ENCODE measurements at regions not wholly inside any gene's neighbourhood (a gene's known extent, or its start where the extent isn't known, plus 50 kb on each side); places are given as distances from the start of the nearest gene placed in this dataset.
"Not testable (repeated sequence)": the region's sequence is repeated elsewhere in the genome, so short reads cannot be mapped to it uniquely, and the experiment has no call there.

DNA sequence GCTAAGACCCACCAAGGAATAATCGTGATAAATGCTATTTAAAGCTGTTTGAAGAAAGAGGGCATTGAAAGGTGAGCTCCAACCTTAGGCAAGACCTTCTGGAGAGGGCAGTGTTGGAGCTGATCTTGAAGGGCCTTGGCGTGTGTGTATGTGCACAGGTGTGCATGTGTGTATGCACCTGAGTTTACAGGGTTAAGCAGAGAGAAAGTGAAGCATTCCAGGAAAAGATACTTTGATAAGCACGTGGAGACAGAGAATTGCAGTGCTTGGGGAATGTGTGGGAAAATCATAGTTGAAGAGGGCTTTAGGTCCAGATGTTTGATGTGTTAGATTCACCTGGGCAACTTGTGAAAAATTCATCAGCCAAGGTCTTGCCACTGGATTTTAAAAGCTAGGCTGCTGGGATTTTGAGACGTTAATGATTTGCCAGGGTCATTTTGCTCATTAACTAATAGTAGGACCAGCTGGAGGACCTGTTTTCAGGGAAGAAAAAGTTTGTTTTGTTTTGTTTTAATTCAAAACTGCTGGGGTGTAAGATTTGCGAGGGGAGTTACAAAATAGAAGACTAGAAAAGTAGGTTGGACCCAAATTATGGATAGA lies 78.3 kb upstream of the ANKRD55 start:
- DNase-seq, result no peak

DNA sequence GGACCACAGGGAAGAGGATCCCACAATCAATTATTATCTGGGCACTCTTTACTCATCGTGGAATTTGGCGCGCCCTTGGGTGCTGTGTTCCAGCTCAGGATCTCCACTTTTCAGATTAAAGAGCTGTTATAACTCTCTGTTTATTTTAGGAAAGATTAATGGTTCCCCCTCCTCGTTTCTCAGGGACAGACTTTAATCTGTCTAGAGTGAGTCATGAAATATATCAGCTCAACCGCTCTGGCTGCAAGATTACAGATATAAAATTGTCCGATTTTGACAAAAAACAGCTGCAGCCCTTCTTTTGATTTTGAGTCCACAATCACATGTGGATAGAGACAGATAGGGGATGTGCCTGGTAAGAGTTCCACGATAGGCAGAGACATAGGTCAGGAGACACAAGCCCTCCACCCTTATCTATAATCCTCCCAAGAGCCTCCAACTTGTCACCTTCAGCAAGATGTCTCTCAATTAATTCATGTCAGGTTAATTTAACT lies 77.6 kb upstream of the ANKRD55 start:
- DNase-seq, result no peak

DNA sequence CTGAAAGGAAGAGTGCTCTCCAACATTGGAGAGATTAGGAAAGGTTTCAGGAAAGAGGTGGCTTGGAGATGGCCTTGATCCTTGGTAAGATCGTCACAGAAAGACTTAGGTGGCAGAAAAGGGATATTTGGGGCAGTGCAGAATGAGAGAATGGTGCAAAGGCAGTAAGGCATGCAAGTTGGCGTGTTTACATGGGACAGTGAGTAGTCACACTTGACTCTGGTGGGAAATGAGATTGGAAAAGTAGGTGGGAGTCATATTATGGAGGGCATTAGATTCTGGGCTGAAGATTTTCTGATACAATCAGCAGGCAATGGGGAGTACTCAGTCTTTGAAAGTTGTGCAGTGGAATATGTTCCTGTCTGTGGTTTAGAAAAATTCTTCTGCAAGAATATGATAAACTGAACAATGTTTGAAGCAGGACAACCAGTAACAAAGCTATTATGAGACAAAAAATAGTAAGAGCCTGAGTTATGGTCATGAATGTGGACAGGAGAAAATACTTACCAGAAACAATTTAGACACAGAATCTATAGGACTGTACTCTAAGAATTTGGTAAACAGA lies 76.2 kb upstream of the ANKRD55 start:
- DNase-seq, result no peak

DNA sequence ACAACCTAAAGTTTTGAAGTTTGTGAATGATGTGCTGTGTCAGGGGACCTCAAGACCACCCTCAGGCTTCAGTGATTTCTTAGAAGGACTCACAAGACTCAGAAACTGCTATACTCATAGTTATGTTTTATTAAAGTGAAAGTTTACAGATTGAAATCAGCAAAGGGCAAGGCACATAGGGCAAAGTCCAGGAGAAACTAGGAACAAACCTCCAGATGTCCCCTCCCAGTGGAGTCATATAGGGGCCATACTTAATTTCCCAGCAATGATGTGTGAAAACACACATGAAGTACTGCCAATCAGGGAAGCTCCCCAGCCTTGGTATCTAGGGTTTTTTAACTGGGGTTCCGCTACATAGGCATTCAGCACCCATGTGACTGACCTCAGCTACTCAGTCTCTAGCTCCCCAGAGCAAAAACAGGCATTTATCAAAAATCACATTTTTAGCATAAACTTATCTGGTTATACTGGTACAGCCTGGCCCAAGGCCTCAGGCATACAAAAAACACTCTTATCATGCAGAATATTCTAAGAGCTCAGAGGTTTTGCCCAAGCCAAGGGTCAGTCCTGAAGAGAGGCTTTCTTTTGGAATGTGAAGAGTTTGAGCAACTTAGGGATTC lies 74.7 kb upstream of the ANKRD55 start:
- no peak for DNase-seq

DNA sequence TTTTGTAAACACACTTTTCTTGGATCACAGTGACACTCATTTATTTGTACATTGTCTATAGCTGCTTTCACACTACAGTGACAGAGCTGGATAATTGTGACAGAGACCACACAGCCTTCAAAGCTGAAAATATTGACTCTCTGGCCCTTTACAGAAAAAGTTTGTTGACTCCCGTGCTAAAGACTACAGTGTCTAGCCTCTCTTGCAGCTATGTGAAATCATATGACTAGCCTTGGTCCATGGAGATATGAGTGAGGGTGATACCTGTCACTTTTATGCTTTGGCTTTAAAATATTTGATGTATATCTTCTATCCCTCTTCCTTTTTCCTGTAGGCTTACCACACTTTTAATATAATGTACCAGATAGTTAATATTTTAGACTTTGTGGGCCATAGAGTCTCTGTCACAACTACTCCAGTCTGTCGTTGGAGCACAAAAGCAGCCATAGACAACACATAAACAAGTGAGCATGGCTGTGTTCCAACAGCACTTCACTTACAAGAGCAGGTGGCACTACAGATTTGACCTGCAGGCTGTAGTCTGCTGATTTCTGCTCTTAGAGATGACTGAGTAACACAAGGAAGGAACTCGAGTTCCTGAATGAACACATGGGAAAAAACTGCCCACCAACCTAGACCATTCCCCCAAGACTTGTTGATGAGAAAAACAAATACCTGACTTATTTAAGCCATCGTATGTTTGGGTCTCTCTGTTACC lies 73.5 kb upstream of the ANKRD55 start:
- DNase-seq, result no peak

DNA sequence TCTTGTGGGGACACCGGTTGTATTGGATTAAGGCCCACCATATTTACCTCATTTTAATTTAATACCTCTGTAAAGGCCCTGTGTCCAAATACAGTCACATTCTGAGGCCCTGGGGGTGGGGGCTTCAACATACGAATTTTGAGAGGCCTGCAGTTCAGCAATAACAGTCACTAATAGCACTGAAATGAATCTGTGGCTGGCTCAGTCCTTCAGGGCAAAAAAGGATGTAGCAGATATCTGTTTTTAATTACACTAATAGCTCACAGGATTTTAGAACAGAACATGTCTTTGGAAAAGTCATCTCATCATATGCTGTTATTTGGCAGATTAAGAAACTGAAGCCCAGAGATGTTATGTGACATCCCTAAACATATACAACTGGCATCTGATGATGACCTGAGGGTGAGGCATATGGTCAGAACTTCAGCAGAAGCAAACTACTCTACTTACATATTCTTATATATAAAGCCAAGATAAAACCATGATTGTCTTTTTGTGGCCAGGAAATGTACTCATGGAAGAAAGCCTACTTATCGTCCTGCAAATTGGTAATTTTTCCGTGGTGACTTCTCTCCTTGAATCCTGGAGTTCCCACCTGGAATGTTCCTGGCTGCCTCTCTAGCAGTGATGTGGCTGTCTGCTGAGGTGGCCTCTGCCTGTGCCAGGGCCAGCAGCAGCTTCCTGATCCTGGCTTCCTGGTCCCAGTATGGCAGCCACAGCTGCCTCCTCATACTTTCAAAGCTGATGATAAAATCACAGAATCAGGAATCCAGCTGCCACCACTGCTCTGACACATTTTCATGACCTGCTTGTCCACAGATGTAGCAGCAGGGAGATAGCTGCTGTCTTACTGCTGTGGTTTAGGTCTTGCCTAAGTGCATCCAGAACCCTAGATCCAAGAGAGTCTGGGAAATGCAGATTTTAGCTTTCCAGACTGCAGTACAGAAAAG lies 72.1 kb upstream of the ANKRD55 start:
- no peak for DNase-seq

DNA sequence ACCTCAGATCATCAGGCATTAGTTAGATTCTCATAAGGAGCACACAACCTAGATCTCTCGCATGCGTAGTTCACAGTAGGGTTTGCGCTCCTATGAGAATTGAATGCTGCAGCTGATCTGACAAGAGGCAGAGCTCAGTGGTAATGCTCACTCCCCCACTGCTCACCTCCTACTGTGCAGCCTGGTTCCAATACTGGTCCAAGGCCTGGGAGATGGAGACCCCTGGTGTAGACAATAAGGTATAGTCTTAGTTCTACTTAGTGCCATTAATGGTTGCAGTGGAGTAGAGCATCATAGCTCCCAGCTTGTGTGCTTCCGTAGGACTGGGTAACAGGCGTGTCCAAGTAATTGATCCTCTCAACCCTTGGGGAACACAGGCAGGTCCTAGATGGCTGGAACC lies 70.4 kb upstream of the ANKRD55 start:
- no peak for DNase-seq

DNA sequence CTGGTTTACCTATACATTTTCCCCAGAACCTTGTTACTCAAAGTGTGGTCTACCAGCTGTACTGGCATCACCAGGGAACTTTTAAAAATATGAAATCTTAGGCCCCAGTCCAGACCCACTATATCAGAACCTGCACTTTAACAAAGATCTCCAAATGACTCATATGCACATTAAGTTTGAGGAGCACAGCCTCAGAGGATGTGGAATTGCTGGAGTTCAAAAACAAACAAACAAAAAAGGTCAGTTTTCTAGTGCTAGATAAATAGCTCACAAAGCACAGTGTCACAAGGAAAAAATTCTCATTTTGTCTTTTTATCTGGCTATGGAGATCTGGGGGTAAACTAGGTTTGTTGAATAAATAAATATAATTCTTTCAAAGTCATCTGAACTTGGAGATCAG lies 68.9 kb upstream of the ANKRD55 start:
- DNase-seq, result no peak

DNA sequence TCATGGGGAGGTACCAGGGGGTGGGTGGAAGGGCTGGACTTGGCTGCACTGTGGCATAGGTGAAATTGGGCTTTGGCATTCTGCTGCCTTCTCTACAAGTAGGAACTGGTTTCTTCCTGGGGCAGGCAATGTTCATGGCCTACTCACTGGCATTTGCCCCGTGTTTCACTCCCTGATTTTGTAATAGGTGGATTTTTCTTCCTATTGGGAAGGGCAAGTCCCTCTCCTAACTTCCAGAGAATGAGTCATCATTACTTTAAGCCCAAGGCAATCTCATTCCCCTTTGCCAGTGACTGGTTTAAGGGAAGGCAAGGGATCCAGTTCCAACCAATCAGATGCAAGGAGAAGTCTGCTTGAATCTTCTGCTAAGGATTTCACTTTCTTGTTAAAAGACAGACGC lies 67.9 kb upstream of the ANKRD55 start:
- no peak for DNase-seq

DNA sequence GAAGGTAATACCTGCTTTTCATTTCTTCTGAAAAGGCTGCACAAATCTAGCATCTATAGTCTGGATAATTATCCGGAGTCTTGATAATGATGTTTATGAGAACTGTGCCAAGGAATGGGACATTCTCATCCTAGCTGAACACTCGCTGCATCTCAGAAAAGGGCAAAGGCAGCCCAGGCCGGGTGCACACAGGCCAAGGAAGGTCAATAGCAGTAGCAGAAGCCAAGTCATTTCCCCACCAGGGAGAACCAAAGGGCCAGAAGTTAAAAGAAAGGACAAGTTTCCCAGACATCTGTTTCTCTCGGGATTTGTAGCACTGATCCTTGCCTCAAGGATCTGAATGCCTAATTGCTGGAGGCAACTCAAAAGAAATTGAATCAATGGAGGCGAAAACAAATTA lies 66.1 kb upstream of the ANKRD55 start:
- no peak for DNase-seq

DNA sequence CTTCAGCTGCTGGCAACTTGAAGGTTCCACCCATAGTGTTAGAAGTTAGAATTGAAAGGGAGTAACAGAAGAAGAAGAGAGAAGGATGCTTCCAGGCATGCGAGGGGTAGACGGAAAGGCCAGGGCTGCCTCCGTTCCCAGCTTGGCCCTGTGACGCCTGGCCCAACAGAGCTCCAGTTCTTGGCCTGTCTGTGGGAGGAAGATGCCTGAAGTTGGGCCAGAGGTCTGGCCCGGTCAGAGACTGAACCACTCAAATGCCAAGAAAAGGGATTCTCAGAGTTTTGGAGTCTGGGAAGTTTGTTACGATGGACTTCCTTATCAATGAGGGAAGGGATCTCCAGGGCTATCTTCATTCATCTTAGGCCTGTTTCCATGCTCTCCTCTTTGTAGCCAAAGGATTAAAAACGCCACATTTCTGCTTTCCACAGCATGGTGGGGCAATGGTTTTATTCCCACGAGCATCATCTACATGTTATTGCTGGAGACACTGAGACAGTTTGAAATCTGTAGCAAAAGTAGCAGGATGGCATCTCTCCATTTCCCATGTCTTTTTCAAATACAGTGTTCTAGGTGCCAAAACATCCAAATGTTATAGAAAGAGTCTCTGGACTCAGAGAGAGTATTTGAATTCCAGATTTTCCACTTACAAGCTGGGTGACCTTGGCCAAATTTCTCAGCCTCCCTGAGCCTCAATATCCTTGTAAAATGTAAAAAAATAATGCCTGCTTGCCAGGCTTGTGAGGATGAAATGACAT lies 65.4 kb upstream of the ANKRD55 start:
- no peak for DNase-seq

DNA sequence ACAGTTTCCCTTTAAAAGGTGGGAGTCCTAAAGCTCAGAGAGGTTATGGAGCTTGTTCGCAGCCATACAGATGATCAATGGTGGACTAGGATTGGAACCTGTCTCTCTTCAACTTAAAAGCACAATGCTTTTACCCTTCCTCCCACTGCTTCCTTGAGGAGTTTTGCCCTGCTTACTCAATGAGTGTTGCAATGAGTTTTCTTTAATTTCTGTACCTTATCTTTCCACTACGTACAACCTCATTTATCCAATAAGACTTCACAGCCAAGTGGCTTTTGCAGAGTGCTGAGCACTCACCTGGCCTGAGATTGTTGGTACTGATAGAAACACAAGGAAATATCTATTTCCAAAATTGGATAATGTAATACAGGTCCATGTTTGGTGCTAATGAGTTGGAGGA lies 64.7 kb upstream of the ANKRD55 start:
- no peak for DNase-seq

DNA sequence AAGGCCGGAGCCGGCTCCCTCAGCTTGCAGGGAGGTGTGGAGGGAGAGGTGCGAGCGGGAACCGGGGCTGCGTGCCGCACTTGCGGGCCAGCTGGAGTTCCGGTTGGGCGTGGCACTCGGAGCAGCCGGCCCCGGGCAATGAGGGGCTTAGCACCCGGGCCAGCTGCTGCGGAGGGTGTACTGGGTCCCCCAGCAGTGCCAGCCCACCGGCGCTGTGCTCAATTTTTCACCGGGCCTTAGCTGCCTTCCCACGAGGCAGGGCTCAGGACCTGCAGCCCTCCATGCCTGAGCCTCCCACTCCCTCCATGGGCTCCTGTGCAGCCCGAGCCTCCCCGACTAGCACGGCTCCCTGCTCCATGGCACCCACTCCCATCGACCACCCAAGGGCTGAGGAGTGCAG lies 62.2 kb upstream of the ANKRD55 start:
- DNase-seq, result not testable (repeated sequence)

DNA sequence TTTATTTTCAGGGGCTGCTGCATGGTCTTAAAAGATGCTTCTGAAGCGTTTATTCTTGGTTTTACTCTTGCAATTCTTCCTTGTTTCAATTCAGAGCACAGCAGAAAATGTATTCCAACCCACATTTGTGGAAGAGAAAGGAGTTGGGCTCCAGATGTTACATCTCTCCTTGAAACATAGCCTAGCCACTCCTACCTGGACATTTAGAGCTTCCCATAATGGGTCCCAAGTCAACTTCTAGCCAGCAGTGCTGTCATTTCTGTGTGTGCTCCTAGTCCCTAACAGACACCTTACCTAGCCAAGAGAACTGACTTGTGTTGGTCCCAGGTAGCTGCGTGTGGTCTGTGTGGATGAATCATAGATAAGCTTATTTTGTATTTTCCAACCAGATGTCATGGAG lies 61.2 kb upstream of the ANKRD55 start:
- DNase-seq, result no peak

DNA sequence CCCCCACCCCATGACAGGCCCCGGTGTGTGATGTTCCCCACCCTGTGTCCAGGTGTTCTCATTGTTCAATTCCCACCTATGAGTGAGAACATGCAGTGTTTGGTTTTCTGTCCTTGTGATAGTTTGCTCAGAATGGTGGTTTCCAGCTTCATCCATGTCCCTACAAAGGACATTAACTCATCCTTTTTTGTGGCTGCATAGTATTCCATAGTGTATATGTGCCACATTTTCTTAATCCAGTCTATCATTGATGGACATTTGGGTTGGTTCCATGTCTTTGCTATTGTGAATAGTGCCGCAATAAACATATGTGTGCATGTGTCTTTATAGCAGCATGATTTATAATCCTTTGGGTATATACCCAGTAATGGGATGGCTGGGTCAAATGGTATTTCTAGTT lies 59.7 kb upstream of the ANKRD55 start:
- DNase-seq, result not testable (repeated sequence)

DNA sequence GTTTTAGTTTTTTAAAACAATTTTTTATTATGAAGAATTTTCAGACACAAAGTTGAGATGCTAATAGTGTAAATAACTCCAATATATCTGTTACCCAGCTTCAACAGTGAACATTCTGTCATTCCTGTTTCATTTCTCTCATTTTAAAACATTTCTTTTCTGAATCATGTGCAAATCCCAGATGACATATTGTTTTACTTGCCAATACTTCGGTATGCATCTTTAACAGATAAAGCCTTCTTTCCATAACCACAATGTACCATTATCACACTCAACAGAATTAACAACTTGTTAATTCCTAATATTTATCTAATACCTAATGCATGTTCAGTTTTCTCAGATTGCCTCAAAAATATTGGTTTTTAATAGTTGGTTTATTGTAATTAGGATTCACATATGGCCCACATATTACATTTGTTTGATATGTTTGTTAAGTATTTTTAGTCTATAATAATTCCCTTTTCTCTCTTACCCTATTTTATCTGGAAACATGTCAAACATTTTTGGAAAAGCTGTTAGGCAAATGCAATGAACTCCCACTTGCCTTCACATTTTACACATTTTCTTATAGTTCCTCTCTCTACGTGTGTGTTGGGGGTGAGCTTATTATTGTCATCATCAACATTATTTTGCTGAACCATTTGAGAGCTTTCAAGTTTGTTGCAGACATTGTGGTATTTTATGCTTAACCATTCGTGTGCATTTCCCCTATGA lies 58.7 kb upstream of the ANKRD55 start:
- no peak for DNase-seq

DNA sequence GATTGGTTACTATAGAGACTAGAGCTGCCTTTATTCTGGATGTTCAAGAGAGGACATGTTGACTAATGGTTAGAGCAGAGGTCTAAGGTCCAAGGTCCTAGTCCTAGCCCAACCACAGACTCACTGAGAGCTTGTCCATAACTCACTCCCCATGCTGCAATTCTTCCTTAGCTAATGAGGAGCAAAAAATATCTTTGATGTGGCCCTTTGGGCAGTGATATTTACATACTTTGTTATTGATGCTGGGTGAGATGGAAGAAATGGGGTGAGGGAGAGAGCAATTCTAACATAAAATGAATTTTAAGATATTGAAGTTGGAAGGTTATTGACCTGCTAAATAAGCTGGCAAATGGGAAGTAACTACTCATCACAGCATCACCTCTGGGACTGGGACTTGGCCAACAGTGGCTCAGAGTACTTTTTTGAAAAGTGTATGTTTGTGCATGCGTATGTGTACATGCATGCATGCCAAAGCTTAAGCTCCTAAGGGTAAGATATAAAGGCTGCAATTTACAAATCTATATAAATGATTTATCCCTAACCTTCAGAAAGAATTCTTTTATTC lies 58.0 kb upstream of the ANKRD55 start:
- DNase-seq, result no peak

DNA sequence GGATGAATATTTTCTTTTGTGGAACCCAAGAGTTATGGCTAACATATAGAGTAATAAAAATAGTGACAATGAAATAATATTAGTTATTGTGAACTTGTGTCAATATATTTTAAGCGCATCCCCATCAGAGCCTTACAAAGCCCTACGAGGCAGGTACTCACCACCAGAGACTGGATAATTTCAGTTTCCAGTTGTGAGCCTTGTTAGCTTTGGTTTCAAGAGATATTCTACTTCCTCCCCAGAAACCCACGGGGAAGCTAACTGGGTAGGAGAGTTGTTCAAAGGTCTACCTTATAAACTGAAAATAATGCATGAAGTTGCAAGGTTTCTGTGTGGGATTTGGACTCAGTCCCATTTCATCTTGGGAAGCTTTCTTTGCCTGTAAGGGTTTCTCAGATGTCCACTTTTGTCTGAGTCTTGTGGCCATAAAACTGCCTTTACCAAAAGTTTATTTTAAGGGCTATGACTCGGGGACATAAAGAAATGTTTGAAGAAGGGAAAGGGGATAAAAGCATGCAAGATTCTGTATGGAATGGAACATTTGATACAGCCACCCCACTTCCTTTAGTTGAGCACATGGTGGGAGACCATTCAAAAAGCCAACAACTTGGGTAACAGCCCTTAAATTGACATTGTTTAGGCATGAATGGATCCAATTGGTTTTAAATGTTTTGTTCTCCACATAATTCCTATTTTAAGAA lies 57.4 kb upstream of the ANKRD55 start:
- no peak for DNase-seq

DNA sequence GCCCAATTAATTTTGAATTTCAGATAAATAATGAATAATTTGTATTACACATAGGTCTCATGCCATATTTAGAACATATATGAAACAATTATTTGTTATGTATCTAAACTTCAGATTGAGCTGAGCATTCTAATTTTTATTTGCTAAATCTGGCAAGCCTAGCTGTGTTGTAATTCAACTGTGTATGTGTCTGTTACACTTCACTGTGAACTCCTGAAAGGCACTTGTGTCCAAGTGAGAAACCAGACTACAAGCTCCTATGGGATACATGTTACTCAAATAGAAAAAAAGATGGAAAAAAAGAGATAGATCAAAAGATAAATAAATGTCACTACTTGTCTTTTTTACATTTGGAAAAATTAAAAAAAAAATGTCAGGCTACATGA lies 56.5 kb upstream of the ANKRD55 start:
- DNase-seq, result no peak

DNA sequence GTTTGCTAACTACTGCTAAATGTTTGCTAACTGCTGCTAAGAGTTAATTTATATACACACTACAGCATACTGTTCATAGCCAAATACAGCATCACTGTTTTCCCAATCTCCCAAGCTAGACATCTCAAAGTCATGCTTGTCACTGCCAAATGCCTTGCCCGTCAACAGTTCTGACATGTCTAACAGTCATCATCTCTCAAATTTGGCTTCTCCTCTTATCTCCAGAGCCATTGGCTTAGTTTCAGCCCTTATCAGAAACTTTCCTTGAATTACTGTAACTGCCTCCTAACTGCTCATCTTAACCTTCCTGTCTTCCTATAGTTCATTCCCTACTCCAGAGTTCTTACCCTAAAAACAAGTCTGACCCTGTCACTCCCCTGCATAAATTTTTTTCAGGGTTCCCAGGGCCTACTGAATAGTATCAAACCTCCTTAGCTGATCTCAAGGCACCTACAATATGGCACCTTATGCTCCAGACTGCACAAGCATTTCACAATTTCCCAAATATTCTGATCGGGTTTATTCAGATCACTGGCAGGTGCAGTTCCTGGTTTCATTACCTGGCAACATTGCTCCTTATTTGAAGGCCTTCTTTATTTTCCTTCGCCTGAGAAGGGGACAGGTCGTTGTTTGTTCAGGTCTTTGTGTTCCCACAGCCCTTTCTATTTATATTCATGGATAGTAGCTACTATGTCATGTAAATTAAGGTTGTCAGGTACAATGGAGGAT lies 55.9 kb upstream of the ANKRD55 start:
- DNase-seq, result no peak

All from activated effector memory CD4-positive, alpha-beta T cell treated with Interleukin-2 at 50 U/mL for 16 hours (primary cell).